DOHH2 (cell line): ENCODE measurements at regions not wholly inside any gene's neighbourhood (a gene's known extent, or its start where the extent isn't known, plus 50 kb on each side); places are given as distances from the start of the nearest gene placed in this dataset.

ENCODE experiments used
- EZH2phosphoT487 ChIP-seq: fragments of 200-600 bp; sonication (generic); IDR thresholded peaks from 2 replicates; pipeline ENCODE4 v1.6.1; 2017; ENCODE audit warnings: borderline replicate concordance, mild to moderate bottlenecking, antibody characterized with exemption, low read length, moderate library complexity, mixed read lengths
- TF ChIP-seq, protein P1 (sequence below): fragments of 200-600 bp; sonication (generic); IDR thresholded peaks from one replicate; pipeline ENCODE4 v1.5.1; 2014; ENCODE audit warnings: antibody characterized with exemption, mild to moderate bottlenecking, low read depth, low read length; ENCODE audit not compliant: poor library complexity, severe bottlenecking

GRCh38 chr3:76432396-76432795 lies 607.5 kb upstream of the ROBO2 start:
- TF ChIP-seq, protein P1, sequence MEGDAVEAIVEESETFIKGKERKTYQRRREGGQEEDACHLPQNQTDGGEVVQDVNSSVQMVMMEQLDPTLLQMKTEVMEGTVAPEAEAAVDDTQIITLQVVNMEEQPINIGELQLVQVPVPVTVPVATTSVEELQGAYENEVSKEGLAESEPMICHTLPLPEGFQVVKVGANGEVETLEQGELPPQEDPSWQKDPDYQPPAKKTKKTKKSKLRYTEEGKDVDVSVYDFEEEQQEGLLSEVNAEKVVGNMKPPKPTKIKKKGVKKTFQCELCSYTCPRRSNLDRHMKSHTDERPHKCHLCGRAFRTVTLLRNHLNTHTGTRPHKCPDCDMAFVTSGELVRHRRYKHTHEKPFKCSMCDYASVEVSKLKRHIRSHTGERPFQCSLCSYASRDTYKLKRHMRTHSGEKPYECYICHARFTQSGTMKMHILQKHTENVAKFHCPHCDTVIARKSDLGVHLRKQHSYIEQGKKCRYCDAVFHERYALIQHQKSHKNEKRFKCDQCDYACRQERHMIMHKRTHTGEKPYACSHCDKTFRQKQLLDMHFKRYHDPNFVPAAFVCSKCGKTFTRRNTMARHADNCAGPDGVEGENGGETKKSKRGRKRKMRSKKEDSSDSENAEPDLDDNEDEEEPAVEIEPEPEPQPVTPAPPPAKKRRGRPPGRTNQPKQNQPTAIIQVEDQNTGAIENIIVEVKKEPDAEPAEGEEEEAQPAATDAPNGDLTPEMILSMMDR = no peak
- TF ChIP-seq EZH2phosphoT487 = no peak
